ENCODE measurements at regions not wholly inside any gene's neighbourhood (a gene's known extent, or its start where the extent isn't known, plus 50 kb on each side); places are given as distances from the start of the nearest gene placed in this dataset.

- DNase-seq, result no peak
Observed at GRCh38 chr14:71650187-71650755, 282.0 kb upstream of the RGS6 start.

- no peak for DNase-seq
Observed at GRCh38 chr14:71651228-71651627, 281.0 kb upstream of the RGS6 start.

GRCh38 chr14:71652368-71652767 is 279.9 kb upstream of the RGS6 start:
- no peak for DNase-seq

GRCh38 chr14:71654810-71655209 is 277.4 kb upstream of the RGS6 start:
- no peak for DNase-seq

GRCh38 chr14:71658261-71658860 is 273.9 kb upstream of the RGS6 start:
- no peak for DNase-seq

GRCh38 chr14:71659159-71659558 is 273.1 kb upstream of the RGS6 start:
- DNase-seq, result no peak

GRCh38 chr14:71661441-71661840 is 270.8 kb upstream of the RGS6 start:
- DNase-seq, result no peak

GRCh38 chr14:71662291-71662790 is 269.9 kb upstream of the RGS6 start:
- no peak for DNase-seq

- no peak for DNase-seq
Observed at GRCh38 chr14:71665157-71665556, 267.1 kb upstream of the RGS6 start.

GRCh38 chr14:71665781-71666180 is 266.4 kb upstream of the RGS6 start:
- DNase-seq, result no peak

- DNase-seq, result no peak
Observed at GRCh38 chr14:71666571-71667145, 265.6 kb upstream of the RGS6 start.

GRCh38 chr14:71668186-71668912 is 263.9 kb upstream of the RGS6 start:
- DNase-seq, result no peak

- no peak for DNase-seq
Observed at GRCh38 chr14:71672596-71672995, 259.6 kb upstream of the RGS6 start.

- DNase-seq, result no peak
Observed at GRCh38 chr14:71675126-71675899, 256.9 kb upstream of the RGS6 start.

GRCh38 chr14:71675900-71676287 is 256.3 kb upstream of the RGS6 start:
- no peak for DNase-seq

- DNase-seq, result no peak
Observed at GRCh38 chr14:71680736-71681387, 251.4 kb upstream of the RGS6 start.

- DNase-seq, result no peak
Observed at GRCh38 chr14:71682337-71682736, 249.9 kb upstream of the RGS6 start.

- no peak for DNase-seq
Observed at GRCh38 chr14:71684323-71684722, 247.9 kb upstream of the RGS6 start.

- no peak for DNase-seq
Observed at GRCh38 chr14:71686677-71687076, 245.6 kb upstream of the RGS6 start.

- DNase-seq, result no peak
Observed at GRCh38 chr14:71687166-71687831, 244.9 kb upstream of the RGS6 start.

- no peak for DNase-seq
Observed at GRCh38 chr14:71688576-71688975, 243.7 kb upstream of the RGS6 start.

GRCh38 chr14:71690478-71690877 is 241.8 kb upstream of the RGS6 start:
- DNase-seq, result no peak

Measured in activated CD4-positive, alpha-beta T cell treated with anti-CD3 and anti-CD28 coated beads, Interleukin-2, amount 50 U/mL, for 48 hours (primary cell).